K562 (cell line): ENCODE measurements at regions not wholly inside any gene's neighbourhood (a gene's known extent, or its start where the extent isn't known, plus 50 kb on each side); places are given as distances from the start of the nearest gene placed in this dataset.

Experiments
- SIX5 ChIP-seq, 2 experiments: IDR thresholded peaks; 2 replicates each; pipeline ENCODE4 v1.6.1; 2011; ENCODE audit warnings: low read length in 2 of 2, borderline replicate concordance in 1 of 2, low read depth in 1 of 2, mild to moderate bottlenecking in 1 of 2, moderate library complexity in 1 of 2; ENCODE audit not compliant: insufficient read depth in 1 of 2
- SP1 ChIP-seq: sonication (generic); formaldehyde crosslinking; IDR thresholded peaks from 2 replicates; pipeline ENCODE4 v1.8.1; 2022; ENCODE audit warnings: mild to moderate bottlenecking, missing genetic modification reagents
- SUPT5H ChIP-seq: fragments of 450-650 bp; IDR thresholded peaks from 2 replicates; pipeline ENCODE4 v1.6.1; 2016

DNA sequence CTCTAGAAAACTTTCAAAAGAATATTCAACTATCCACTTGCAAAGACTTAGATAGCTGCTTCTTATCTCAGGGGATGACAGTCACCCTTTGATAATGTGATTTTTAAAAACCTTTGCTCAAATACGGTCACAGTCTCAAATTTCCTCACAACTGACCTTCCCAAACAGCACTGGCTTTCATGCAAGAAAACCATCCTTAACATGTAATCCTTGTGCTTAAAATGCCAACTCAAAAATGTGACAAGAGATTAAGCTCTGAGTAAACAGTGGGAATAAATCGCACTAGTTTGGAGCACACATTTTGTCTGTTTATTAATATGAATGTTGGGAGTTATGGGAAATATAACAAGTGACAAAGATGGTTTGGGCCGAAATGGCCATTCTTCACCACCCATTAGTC is 87.5 kb upstream of the CCBE1 start:
- TF ChIP-seq SIX5 (IDR thresholded peaks at IDR 0.05; ENCODE audit: borderline replicate concordance in 1 of 2, insufficient read depth in 1 of 2, low read depth in 1 of 2, low read length in 2 of 2) (no peak), SUPT5H (no peak), SP1 (CRISPR knock-in tag) (no peak)
